SU-DHL-6 (cell line): ENCODE measurements at regions not wholly inside any gene's neighbourhood (a gene's known extent, or its start where the extent isn't known, plus 50 kb on each side); places are given as distances from the start of the nearest gene placed in this dataset.

Experiments used
- EZH2phosphoT487 ChIP-seq: fragments of 200-600 bp; sonication (generic), shearing (Covaris generic); conservative IDR thresholded peaks from 2 replicates; pipeline ENCODE4 v1.6.1; 2018; ENCODE audit warnings: mild to moderate bottlenecking, antibody characterized with exemption, low read length, moderate library complexity, mixed read lengths
- TF ChIP-seq, protein P1 (sequence below): fragments of 200-600 bp; sonication (generic); IDR thresholded peaks from one replicate; pipeline ENCODE4 v1.5.1; 2017; ENCODE audit warnings: antibody characterized with exemption, mild to moderate bottlenecking, low read length, moderate library complexity; ENCODE audit not compliant: insufficient read depth, poor library complexity, severe bottlenecking

DNA sequence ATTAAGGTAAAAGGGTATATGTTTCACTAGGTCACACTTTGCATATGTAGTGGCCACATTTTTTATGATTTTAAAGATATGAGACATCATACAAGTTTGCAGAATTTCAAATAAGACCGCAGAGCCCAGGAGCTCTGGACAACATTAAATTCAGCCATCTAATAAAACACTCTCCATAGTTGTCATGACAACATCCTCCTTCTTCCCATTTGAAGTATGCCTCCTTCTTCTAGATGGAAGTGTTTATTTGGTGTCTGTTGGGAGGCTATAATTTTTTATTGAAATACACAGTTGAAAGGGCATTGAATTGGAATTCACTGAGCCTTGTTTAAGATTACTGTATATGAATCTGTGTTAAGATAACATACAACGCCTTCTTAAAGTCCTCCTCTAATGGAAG lies 467.3 kb downstream of the CMPK2 start:
- TF ChIP-seq, protein P1, sequence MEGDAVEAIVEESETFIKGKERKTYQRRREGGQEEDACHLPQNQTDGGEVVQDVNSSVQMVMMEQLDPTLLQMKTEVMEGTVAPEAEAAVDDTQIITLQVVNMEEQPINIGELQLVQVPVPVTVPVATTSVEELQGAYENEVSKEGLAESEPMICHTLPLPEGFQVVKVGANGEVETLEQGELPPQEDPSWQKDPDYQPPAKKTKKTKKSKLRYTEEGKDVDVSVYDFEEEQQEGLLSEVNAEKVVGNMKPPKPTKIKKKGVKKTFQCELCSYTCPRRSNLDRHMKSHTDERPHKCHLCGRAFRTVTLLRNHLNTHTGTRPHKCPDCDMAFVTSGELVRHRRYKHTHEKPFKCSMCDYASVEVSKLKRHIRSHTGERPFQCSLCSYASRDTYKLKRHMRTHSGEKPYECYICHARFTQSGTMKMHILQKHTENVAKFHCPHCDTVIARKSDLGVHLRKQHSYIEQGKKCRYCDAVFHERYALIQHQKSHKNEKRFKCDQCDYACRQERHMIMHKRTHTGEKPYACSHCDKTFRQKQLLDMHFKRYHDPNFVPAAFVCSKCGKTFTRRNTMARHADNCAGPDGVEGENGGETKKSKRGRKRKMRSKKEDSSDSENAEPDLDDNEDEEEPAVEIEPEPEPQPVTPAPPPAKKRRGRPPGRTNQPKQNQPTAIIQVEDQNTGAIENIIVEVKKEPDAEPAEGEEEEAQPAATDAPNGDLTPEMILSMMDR = no peak
- TF ChIP-seq EZH2phosphoT487 = no peak
